22Rv1 (cell line): ENCODE measurements at regions not wholly inside any gene's neighbourhood (a gene's known extent, or its start where the extent isn't known, plus 50 kb on each side); places are given as distances from the start of the nearest gene placed in this dataset.
"Not testable (repeated sequence)": the region's sequence is repeated elsewhere in the genome, so short reads cannot be mapped to it uniquely, and the experiment has no call there.

Experiments
- ZFX ChIP-seq: fragments of 450-650 bp; IDR thresholded peaks from 2 replicates; pipeline ENCODE4 v1.6.1; 2017; ENCODE audit warnings: antibody characterized with exemption, borderline replicate concordance
- TF ChIP-seq, protein P1 (sequence below): fragments of 450-650 bp; IDR thresholded peaks from 2 replicates; pipeline ENCODE4 v1.5.1; 2017; ENCODE audit warnings: mild to moderate bottlenecking

DNA sequence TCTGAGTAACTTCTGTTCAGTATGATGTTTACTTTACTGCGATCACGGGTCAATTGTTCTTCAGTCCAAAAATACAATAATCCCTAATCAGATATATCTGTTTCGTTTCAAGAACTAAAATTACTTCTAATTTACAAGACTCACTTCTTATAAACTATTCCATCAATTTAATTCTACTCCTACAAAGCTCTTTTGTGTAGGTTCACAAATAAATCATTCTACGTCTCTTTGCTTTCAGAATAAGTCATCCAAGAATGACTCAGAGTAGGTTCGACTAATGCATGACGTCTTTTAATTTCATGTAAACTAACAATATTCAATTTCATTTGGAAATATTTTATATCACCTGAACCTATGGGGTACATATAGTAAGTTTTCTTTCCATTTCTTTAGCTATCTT lies 571.9 kb downstream of the PCDH11X start:
- TF ChIP-seq, protein P1, sequence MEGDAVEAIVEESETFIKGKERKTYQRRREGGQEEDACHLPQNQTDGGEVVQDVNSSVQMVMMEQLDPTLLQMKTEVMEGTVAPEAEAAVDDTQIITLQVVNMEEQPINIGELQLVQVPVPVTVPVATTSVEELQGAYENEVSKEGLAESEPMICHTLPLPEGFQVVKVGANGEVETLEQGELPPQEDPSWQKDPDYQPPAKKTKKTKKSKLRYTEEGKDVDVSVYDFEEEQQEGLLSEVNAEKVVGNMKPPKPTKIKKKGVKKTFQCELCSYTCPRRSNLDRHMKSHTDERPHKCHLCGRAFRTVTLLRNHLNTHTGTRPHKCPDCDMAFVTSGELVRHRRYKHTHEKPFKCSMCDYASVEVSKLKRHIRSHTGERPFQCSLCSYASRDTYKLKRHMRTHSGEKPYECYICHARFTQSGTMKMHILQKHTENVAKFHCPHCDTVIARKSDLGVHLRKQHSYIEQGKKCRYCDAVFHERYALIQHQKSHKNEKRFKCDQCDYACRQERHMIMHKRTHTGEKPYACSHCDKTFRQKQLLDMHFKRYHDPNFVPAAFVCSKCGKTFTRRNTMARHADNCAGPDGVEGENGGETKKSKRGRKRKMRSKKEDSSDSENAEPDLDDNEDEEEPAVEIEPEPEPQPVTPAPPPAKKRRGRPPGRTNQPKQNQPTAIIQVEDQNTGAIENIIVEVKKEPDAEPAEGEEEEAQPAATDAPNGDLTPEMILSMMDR: not testable (repeated sequence)
- TF ChIP-seq ZFX: not testable (repeated sequence)
